ENCODE measurements at regions not wholly inside any gene's neighbourhood (a gene's known extent, or its start where the extent isn't known, plus 50 kb on each side); places are given as distances from the start of the nearest gene placed in this dataset.

DNA sequence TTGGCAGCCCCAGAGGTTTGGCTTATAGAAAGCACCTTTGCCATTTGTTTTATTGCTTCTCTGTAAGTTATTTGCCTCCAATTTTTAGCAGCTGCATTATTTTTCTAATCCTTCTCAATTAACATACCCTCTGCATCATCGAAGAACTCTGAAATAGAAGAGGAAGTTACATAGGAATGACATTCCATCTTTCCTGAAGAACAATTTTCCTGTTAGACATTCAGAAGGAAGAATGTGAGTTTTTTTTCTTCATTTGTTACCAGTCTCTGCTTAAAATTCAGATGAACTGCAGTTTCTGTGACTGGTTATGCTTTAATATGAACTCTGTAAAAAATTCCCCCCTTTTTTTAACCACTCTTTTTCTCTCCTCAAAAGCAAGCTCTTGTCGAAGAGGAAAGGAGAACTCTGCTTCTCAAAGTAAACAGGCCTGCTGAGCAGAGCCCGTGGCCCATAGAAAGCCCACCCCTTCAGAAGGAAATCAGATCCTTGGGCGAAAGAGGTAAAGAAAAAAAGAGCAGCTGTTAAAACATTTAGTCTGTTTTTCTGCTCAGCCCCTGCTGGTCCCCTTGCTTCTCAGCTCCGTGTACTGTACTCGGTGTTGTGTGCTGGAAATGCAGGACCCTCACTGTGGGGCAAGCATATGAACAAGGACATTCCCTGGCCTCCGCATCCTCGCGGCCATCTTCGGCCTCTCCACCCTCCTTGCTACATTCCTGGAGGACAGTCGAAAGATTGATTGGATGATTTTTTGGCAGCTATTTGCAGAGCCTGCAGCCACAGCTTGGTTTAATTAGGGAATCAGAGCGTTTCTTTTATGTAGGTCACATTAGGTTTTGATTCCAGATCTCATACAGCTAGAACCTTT is 164.4 kb upstream of the LRIG3 start:
- no peaks in the 10 kb centered on the region; the same call in 1 of the 2 replicates for H3K4me1 ChIP-seq
- H3K36me3 ChIP-seq (replicated peaks) = no peaks in the 10 kb centered on the region
- no peak overlapping the region for H3K4me3 ChIP-seq
- in situ Hi-C loops (cut with MboI; ENCODE audit: low sequenced_read_pairs) = no loop called here
- no peak for DNase-seq (ENCODE audit: low spot score in 2 of 2)
- H3K27me3 ChIP-seq (ENCODE audit: low read depth) = no peaks in the 10 kb centered on the region
- no peaks in the 10 kb centered on the region for H3K9me3 ChIP-seq

DNA sequence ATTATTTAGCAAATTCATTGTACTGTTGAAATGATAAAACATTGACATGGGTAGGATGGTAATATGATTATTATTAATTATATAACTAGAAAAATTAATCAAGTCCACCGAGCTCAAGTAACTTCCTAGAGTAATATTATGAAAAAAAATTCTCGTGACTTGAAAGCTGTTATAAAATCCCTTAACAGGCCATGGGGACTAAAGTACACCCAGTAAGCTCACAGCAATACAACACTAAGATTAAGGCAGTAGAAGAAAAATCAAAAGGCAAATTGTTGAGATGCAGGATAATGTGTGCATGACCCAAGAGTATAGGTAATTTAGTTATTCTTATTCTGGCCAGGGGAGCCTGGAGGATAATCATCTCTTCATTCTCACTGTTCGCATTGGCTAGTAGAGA is 162.6 kb upstream of the LRIG3 start:
- in situ Hi-C loops (cut with MboI; ENCODE audit: low sequenced_read_pairs) = no loop called here
- Histone ChIP-seq H3K4me1 (no peaks in the 10 kb centered on the region; the same call in 1 of the 2 replicates), H3K4me3 (no peak overlapping the region), H3K9me3 (no peaks in the 10 kb centered on the region), H3K36me3 (replicated peaks) (no peaks in the 10 kb centered on the region), H3K27me3 (ENCODE audit: low read depth) (no peaks in the 10 kb centered on the region)
- DNase-seq (ENCODE audit: low spot score in 2 of 2) = no peak

DNA sequence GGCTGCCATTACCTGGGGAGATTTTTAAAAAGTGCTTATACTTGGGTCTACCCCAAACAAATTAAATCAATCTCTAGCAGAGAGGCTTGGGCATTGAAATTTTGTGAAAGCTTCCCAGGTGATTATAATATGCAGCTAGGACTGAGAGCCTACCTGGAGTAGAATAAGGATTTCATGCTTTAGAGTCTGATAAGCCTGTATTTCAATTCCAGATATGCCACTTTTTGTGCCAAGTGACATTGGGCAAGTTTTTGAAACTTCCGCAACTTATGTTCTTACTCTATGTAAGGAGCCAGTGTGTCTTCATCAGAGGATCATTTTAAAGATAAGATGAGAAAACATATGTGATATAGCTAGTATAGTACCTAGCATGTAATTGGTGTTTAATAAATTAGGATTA is 159.8 kb upstream of the LRIG3 start:
- in situ Hi-C loops (cut with MboI; ENCODE audit: low sequenced_read_pairs) = no loop called here
- Histone ChIP-seq H3K36me3 (replicated peaks) (no peaks in the 10 kb centered on the region), H3K4me3 (no peak overlapping the region), H3K9me3 (no peaks in the 10 kb centered on the region), H3K4me1 (no peaks in the 10 kb centered on the region), H3K27me3 (ENCODE audit: low read depth) (no peaks in the 10 kb centered on the region; the same call in 1 of the 2 replicates)
- DNase-seq (ENCODE audit: low spot score in 2 of 2) = no peak

DNA sequence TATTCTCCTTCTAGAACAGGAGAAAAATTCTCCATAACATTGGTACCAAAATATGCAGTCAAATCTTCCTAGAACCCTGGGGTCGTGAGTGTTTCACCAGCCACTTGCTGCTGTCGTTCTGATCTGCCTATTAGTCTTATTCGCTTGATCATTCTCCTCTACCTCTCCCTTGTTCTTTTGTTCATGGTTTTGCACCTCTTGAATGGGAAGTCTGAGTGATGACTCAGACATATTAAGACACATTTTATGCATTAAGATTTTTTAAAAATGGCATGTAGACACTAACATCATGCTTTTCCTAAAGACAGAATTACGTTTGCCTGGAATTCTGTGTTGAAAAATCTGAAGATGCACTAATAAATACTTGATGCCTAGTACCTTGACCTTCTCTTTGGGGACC is 159.2 kb upstream of the LRIG3 start:
- no peaks in the 10 kb centered on the region for H3K36me3 ChIP-seq (replicated peaks)
- H3K4me3 ChIP-seq = no peak overlapping the region
- H3K9me3 ChIP-seq = no peaks in the 10 kb centered on the region
- in situ Hi-C loops (cut with MboI; ENCODE audit: low sequenced_read_pairs) = no loop called here
- no peaks in the 10 kb centered on the region; the same call in 1 of the 2 replicates for H3K27me3 ChIP-seq (ENCODE audit: low read depth)
- no peak for DNase-seq (ENCODE audit: low spot score in 2 of 2)
- no peaks in the 10 kb centered on the region for H3K4me1 ChIP-seq

DNA sequence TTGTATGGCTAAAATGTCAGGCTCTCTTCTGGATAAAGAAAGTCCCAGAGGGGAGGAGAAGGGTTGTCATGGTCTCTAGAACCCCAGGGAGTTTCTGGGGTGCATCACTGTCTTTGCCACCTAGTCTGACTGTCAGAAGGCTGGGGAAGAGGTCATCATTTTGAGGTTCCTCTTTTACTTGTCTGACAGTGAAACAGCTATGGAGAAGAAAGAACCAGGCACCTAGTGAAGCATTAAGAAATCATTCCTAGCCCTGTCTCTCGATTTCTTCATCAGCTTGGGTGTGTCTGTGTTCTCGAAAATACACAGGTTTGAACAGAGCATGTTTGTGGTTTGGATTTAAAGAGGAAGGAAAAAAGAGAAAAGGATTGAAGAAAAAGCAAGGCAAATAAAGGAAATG is 158.7 kb upstream of the LRIG3 start:
- in situ Hi-C loops (cut with MboI; ENCODE audit: low sequenced_read_pairs) = no loop called here
- Histone ChIP-seq H3K27me3 (ENCODE audit: low read depth) (no peaks in the 10 kb centered on the region; the same call in 1 of the 2 replicates), H3K9me3 (no peaks in the 10 kb centered on the region)

DNA sequence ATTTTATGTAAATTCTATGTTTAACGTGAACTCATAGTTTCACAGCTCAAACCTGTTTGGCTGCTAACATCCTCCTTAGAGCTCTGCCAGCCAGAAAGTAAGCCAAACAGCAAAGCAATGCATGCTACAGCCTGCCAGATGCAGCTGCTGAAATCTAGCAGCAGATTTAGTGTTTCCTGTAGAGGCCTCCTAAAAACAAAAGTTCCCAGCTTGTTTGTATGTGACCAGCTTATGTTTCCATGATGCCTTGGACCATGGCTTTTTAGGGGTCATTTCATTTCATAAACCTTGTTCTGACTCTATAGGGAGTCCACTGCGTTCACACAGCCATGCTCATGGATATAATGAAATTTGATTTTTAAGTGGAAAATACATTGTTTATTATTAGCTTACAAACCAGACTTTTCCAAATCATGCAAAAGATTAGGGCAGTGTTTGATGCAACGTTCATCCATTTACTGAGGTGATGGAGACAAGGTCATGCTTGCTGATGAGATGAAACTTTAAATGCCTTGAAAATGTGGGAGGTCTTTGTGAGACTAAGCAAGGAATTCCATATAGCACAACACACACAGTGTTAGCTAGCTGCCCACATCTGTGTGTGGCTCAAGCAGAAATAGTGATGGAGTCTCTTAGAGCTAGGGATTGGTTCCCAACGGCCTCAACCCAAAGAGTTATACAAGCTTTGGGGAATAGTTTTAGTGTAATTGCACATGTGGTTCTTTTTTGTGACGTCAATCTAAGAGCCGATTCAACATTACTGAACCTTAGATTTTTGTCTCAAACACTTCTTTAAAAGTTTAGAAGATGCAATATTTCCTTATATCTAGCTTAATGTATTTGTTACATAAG is 157.5 kb upstream of the LRIG3 start:
- in situ Hi-C loops (cut with MboI; ENCODE audit: low sequenced_read_pairs) = no loop called here
- no peak for DNase-seq (ENCODE audit: low spot score in 2 of 2)
- Histone ChIP-seq H3K36me3 (replicated peaks) (no peaks in the 10 kb centered on the region), H3K4me1 (no peaks in the 10 kb centered on the region), H3K27me3 (ENCODE audit: low read depth) (no peaks in the 10 kb centered on the region; the same call in 1 of the 2 replicates), H3K4me3 (no peak overlapping the region), H3K9me3 (no peaks in the 10 kb centered on the region)

More for the DNA sequence above, 158.7 kb upstream of the LRIG3 start:
- H3K4me1 ChIP-seq = no peaks in the 10 kb centered on the region
- H3K4me3 ChIP-seq = no peak overlapping the region
- DNase-seq (ENCODE audit: low spot score in 2 of 2) = no peak
- no peaks in the 10 kb centered on the region for H3K36me3 ChIP-seq (replicated peaks)

DNA sequence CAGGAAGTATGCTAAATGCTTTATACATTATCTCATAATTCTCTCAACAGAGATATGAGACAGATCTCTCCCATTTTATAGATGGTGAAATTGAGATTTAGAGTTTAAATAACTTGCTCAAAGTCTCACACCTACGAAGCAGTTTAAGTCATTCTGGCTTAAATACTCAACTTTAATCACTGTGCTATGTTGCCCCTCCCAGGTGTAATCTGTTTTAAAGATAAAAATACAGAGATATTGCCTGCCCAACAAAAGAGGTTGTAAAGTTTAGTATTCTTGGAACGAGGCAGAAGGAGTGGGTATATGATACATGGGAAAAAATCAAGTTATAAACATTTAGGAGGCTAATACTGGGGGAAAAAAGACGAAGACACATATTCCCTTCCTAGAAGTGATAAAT is 156.8 kb upstream of the LRIG3 start:
- Histone ChIP-seq H3K36me3 (replicated peaks) (no peaks in the 10 kb centered on the region), H3K9me3 (no peaks in the 10 kb centered on the region), H3K4me1 (no peaks in the 10 kb centered on the region), H3K4me3 (no peak overlapping the region), H3K27me3 (ENCODE audit: low read depth) (no peaks in the 10 kb centered on the region; the same call in 1 of the 2 replicates)
- in situ Hi-C loops (cut with MboI; ENCODE audit: low sequenced_read_pairs) = no loop called here
- DNase-seq (ENCODE audit: low spot score in 2 of 2) = no peak

DNA sequence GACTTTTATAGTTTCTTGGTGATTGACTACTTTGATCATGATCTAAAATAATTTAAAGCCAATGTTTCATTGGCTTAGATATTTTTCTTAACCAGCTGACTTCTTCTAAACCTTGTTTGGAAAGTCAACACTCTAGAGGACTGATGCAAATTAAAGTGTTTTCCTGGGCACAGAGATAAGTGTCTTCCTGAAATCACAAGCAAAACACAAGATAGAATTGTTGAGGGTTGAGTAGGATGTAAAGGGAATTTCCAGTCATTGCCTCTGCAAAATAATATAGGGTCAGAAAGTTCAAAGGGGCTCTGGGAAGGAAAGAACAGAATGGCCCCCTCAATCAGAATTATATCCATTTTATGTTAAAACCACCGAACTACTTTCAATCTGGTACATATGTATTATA is 156.3 kb upstream of the LRIG3 start:
- no peak for DNase-seq (ENCODE audit: low spot score in 2 of 2)
- in situ Hi-C loops (cut with MboI; ENCODE audit: low sequenced_read_pairs) = no loop called here
- H3K4me1 ChIP-seq = no peaks in the 10 kb centered on the region

DNA sequence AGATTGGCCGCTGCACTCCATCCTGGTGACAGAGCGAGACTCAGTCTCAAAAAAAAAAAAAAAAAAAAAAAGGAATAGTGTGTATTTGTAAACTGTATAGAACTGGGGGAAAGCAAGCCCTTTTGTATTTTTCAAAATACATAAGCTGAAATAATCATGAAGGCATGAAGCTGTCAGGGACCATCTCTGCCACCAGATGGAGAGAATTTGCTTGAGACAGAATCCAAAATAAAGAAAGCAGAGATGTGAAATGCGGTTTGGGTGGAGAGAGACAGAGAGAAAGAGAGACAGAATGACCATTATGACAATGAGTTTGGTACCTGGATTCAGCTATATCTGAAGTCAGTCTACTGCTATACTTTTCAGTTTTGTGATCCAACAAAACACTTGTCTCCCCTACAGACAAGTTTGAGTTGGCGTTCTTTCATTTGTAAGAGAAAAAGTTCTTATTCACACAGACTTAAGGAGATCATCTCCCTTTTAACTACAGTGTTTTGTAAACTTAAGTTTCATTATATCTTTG is 155.7 kb upstream of the LRIG3 start:
- DNase-seq (ENCODE audit: low spot score in 2 of 2) = no peak
- in situ Hi-C loops (cut with MboI; ENCODE audit: low sequenced_read_pairs) = no loop called here

More for the DNA sequence above, 156.3 kb upstream of the LRIG3 start:
- Histone ChIP-seq H3K4me3 (no peak overlapping the region), H3K9me3 (no peaks in the 10 kb centered on the region), H3K36me3 (replicated peaks) (no peaks in the 10 kb centered on the region), H3K27me3 (ENCODE audit: low read depth) (no peaks in the 10 kb centered on the region; the same call in 1 of the 2 replicates)

DNA sequence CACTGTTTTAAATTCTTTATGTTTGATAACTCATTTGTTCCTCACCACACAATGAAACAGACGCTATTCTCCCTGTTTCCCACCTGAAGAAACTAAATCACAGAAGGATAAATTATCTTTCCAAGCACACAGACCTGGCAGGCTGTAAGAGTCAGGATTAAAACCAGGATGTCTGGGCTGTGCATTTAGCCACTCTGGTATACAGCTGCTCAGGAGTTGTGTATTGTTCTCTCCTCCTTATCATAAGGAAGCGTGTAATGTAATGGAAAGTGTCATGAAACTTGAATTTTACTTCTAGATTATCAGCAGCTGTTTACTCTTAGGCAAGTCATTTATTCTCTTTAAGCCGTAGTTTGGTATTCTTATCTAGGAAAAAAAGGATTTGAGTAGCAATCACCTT is 154.8 kb upstream of the LRIG3 start:
- H3K4me3 ChIP-seq = no peak overlapping the region
- H3K36me3 ChIP-seq (replicated peaks) = no peaks in the 10 kb centered on the region
- no peaks in the 10 kb centered on the region for H3K4me1 ChIP-seq
- no peaks in the 10 kb centered on the region; the same call in 1 of the 2 replicates for H3K27me3 ChIP-seq (ENCODE audit: low read depth)
- in situ Hi-C loops (cut with MboI; ENCODE audit: low sequenced_read_pairs) = no loop called here
- no peak for DNase-seq (ENCODE audit: low spot score in 2 of 2)
- H3K9me3 ChIP-seq = no peaks in the 10 kb centered on the region

More for the DNA sequence above, 155.7 kb upstream of the LRIG3 start:
- no peaks in the 10 kb centered on the region; the same call in 1 of the 2 replicates for H3K27me3 ChIP-seq (ENCODE audit: low read depth)
- H3K4me1 ChIP-seq = no peaks in the 10 kb centered on the region
- H3K9me3 ChIP-seq = no peaks in the 10 kb centered on the region
- H3K4me3 ChIP-seq = no peak overlapping the region
- H3K36me3 ChIP-seq (replicated peaks) = no peaks in the 10 kb centered on the region

DNA sequence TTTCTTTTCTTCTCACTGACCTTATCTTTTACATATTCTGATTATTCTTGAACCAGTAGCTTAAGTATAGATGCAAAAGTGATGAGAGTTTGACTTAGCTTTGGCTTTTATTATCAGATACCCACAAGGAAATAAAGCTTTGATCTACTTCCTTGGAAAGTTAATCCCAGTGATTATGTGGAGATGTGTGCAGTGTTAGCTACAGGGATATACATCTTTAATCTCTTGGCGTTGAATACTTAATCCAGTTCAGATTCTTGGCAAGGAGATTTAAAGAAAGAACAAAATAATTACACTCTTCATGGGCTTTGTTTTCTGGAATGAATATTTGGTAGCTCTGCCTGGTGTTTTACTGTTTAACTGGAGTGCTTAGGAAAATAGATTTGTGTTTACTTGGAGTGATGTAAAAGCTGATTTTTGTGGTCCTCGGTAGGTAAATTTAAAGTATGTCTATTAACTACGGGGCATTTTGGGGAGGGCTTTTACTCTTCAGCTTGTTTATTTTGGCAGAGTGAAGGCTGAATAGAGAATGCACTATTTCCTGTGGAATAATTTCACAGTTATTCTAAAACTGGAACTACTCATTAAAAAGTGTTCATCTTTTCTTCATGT is 150.1 kb upstream of the LRIG3 start:
- Histone ChIP-seq H3K36me3 (replicated peaks) (no peaks in the 10 kb centered on the region), H3K4me1 (no peaks in the 10 kb centered on the region), H3K4me3 (no peak overlapping the region), H3K9me3 (no peaks in the 10 kb centered on the region), H3K27me3 (ENCODE audit: low read depth) (no peaks in the 10 kb centered on the region)
- in situ Hi-C loops (cut with MboI; ENCODE audit: low sequenced_read_pairs) = no loop called here
- no peak for DNase-seq (ENCODE audit: low spot score in 2 of 2)

DNA sequence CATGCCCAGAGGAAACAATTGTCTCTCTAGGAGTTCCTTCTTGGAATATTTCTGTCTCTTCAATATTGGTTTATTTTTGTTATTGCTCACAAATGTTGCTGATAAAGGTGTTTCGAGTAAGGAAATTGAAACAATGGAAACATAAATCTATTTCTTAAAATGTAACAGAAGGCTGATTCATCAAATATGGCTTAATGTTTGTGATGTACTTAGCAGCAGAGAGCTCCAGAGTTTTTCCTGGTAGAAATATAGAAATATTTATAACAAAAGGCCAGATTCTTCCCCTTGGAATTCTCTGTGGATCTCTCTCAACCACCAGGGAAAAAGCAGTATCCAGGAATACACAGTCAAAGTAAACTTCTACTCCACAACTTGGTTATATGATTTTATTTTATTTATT is 149.2 kb upstream of the LRIG3 start:
- H3K36me3 ChIP-seq (replicated peaks) = no peaks in the 10 kb centered on the region
- no peaks in the 10 kb centered on the region for H3K27me3 ChIP-seq (ENCODE audit: low read depth)
- in situ Hi-C loops (cut with MboI; ENCODE audit: low sequenced_read_pairs) = no loop called here
- H3K9me3 ChIP-seq = no peaks in the 10 kb centered on the region
- no peaks in the 10 kb centered on the region for H3K4me1 ChIP-seq
- no peak for DNase-seq (ENCODE audit: low spot score in 2 of 2)
- no peak overlapping the region for H3K4me3 ChIP-seq

DNA sequence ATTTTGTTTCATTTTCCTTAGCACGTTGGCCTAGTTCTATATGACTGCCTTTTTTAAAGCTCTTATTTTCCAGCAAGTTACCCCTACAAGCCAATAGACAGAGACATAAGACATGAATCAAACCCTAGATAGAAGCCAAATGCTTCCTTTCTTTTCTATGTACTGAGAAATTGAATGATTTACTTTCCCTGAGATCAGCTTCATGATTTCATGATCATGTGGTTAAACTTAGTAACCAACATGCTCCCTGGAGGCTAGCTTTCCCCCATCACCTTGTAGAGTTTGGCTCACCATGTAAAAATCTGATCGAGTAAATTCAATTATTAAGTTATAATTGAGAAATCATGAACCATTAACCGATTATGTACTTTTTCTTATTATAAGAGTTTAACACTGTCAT is 148.1 kb upstream of the LRIG3 start:
- in situ Hi-C loops (cut with MboI; ENCODE audit: low sequenced_read_pairs) = no loop called here
- no peaks in the 10 kb centered on the region for H3K9me3 ChIP-seq
- no peaks in the 10 kb centered on the region for H3K36me3 ChIP-seq (replicated peaks)
- no peaks in the 10 kb centered on the region for H3K27me3 ChIP-seq (ENCODE audit: low read depth)
- H3K4me1 ChIP-seq = no peaks in the 10 kb centered on the region
- DNase-seq (ENCODE audit: low spot score in 2 of 2) = no peak
- H3K4me3 ChIP-seq = no peak overlapping the region
